GM12874 (cell line): ENCODE measurements at regions not wholly inside any gene's neighbourhood (a gene's known extent, or its start where the extent isn't known, plus 50 kb on each side); places are given as distances from the start of the nearest gene placed in this dataset.

Source experiments
- CTCF ChIP-seq: IDR thresholded peaks from 2 replicates; pipeline ENCODE4 v1.5.1; 2011; ENCODE audit warnings: low read depth, mild to moderate bottlenecking, control low read depth, low read length, moderate library complexity; ENCODE audit not compliant: insufficient read depth

- TF ChIP-seq CTCF, result no peak
Observed at GRCh38 chr18:1361936-1362335, 457.3 kb downstream of the ADCYAP1 start.

- TF ChIP-seq CTCF, result no peak
Observed at GRCh38 chr18:1370552-1370951, 465.9 kb downstream of the ADCYAP1 start.

GRCh38 chr18:1371724-1372123 lies 467.1 kb downstream of the ADCYAP1 start:
- no peak for TF ChIP-seq CTCF

GRCh38 chr18:1383465-1383864 lies 478.8 kb downstream of the ADCYAP1 start:
- TF ChIP-seq CTCF, result no peak

- no peak for TF ChIP-seq CTCF
Observed at GRCh38 chr18:1392046-1392445, 487.4 kb downstream of the ADCYAP1 start.

- TF ChIP-seq CTCF, result no peak
Observed at GRCh38 chr18:1392865-1393734, 488.4 kb downstream of the ADCYAP1 start.

GRCh38 chr18:1393929-1394328 lies 489.3 kb downstream of the ADCYAP1 start:
- TF ChIP-seq CTCF, result no peak
